Activated CD8-positive, alpha-beta memory T cell treated with anti-CD3 and anti-CD28 coated beads for 48 hours (primary cell): ENCODE measurements at regions not wholly inside any gene's neighbourhood (a gene's known extent, or its start where the extent isn't known, plus 50 kb on each side); places are given as distances from the start of the nearest gene placed in this dataset.

ENCODE experiments used
- DNase-seq, 3 experiments: peaks; one replicate each; pipeline ENCODE4 v3.0.0-alpha.2; 2020; ENCODE audit warnings: low read depth in 2 of 3, low spot score in 2 of 3

DNA sequence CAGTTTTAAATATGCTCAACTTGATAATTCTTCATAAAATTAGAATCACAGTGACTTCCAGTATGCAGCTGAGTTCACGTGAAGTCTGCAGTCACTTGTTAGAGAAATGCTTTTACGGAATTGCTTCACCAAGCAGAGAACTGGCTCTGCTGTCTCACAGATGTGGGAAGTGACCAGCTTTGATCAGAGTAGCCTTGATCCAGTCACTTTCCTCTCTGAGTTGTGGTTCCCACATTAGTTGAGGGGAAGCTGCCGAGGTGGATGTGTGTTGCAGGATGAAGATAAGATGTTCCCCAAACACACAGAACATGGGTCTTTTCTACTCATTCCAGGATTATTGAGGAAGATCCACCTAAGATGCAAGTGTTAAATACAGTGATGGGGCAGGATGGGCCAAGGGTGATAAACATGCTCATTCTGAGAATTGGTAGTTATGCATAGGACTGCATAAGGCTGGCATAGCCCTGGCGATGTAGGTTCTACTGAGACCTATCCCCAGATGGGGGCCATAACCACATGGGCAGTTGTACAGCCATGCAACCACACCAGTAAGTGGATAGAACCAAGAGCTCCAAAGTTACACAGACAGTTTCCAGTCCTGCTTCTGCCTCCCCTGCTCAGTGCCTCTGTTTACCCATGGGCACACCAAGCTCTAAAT, 168.9 kb upstream of the MAF start:
- no peak for DNase-seq

DNA sequence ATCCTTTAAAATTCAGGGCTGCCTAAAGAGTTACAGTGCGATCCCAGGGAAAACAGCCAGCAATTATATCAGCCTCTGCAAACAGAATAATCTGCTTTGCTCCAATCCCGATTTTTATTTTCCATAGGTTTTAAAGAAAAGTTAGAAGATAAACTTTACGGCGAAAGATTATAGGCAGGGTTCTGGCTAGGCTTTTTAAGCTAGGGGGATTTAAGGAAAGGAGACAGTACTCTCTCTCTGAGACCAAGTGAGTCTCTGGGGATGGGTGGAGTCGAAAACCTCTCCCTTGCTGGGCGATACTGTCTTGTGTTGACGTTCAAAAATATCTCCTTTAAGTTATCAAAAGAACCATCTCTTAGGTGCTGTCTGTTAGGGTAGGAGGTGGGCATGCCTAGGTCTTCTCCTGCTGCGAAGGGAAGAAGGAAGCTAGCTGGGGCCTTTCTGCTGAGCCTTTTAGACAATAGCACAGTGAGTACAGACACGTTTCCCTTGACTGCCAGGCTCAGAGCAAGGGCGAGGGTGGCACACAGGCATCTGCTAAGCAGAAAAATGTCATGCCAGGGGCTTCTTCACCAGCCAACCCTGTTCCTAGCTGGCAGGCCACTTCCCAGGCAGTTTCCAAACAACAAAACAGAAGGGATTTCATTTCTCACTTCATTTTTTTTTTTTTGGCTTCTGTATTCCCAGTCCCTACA, 167.9 kb upstream of the MAF start:
- no peak for DNase-seq

- DNase-seq = no peak
Measured at GRCh38 chr16:79767421-79768275, 167.1 kb upstream of the MAF start.

DNA sequence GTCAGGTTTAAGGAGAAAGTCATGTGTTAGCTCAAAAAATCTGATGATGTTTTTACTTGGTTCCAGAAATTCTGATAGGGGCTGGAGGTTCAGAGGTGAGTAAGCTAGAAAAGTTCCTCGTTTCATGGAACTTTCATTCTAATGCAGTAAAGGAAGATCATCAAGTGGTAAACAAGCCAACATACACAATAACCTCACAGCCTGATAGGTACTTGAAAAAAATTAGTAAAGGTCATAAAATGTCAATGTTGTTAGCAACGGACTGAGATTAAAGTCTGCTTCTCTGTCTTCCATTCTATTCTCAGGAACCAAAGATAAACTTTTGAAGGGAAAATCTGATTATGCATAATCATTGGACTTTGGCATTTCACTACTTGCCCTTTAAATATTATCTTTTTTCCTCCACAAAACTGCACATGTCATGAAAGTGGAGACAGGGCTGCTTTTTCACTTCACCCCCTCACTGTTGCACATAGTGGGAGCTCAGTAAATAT, 165.4 kb upstream of the MAF start:
- no peak for DNase-seq

DNA sequence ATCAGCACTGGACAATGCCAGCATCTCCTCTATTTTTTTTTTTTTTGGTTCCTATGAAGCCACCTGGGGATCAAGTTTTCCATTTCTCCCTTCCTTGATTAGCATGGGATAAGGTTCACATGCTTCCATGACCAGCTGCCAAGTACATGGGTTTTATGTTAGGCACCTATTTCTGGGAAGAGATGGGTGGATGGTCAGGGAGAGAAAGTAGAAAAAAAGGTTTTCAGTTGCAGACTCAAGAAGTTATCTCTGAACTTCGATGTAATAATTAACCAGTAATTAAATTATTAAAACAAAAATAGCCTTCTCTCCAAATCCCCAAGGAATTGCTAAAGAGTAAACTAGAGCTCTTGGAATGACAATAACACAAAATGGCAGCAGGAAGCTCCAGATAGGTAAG, 164.9 kb upstream of the MAF start:
- DNase-seq = no peak

DNA sequence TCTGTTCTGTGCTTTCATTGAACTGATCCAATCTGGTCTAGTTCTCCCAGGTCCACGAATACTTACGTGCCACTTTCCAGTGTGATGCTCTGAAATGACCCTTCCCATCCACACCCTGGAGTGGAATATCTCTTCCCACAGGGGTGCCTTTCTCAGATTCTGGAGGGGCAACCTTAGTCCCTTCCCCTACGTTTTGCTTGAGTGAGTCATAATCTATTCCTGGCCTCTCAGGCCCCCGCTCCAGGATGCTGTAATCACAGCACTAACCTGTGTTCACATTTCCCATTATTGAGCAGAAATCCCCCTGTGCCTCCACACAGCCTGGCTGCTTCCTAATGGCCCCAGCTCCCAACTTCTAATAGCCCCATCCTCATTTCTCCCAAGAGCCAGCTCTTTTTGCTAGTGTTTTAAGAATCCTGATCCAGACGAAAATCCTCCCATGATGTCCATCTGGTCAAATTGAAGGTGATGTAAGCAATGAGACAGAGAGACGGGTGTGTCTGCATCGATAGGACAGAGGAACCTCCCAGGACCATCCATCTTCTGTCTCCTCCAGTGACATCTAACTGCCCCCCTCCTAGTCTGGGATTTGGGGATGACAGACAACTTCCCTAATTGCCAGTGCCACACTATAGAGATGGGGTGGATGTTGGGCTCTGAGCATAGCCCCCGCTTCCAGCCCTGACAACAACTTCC, 164.0 kb upstream of the MAF start:
- no peak for DNase-seq

DNA sequence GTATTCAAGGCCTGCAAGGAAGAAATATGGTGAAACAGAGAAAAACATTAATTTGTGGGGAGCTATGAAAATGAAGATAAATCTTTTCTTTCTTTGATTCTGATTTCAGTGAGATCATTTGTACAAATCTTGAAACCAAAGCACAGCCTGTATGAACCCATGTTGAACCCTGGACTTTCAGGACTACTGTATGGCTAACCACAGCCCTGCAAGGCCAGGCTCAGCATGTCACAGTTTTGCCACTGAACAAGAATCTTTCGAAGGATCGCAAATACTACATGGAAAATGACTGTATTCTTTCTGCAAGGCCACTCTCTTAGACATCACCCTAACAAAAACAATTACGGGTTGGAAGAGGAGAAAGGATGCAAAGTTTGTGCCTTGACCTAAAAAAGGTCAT, 161.7 kb upstream of the MAF start:
- no peak for DNase-seq

DNA sequence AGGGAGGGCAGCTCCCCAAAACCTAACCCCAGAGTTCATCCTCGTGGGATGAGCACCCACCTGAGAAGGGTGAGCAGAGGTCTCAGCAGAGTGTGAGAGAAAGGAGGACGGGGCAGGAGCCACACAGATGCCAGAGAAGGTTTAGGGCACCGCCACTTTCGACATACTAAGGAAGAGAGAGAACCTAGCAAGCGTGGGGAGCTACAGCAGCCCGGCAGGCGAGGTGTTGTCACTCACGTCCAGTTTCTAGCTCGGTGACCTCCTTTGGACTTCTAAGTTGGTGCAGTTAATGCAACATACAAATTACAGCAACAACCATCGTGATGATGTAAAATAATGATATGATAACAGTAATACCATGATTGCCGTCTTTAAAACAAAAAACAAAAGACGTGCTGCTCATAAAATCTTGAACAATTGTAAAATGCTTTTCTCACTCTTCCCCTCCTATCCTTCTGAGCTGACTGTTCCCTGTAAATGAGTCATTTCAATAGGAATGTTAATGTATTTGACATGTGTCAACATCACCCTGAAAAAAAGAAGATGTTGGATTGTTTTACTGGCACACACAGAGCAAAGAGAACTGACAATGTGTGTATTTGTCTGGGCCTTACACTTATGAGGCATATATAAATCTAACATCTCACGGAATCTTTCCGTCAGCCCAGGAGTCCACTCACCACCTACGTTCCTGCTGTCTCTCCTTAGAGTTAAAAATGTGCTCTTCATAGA, 158.2 kb upstream of the MAF start:
- no peak for DNase-seq

DNA sequence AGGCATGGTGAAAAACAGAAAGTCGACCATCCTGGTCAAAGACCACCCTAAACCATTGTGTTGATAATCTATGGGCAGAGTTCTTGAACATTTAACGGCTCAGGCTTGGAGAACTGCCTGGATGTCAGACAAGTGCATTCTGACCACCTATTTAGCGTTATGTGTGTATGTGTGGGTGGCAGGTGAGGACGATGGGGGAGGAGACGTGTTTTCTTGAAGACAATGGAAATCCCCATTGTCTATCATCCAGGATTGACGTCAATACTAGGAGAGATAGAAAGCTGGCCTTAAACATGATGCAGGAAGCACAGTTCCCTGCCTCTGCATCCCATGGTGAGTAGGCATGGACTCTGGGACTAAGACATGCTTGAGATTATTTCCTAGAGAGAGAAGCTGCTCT, 157.4 kb upstream of the MAF start:
- DNase-seq = no peak

- no peak for DNase-seq
Measured at GRCh38 chr16:79757163-79757562, 156.6 kb upstream of the MAF start.

- DNase-seq = no peak
Measured at GRCh38 chr16:79756571-79756970, 156.0 kb upstream of the MAF start.

DNA sequence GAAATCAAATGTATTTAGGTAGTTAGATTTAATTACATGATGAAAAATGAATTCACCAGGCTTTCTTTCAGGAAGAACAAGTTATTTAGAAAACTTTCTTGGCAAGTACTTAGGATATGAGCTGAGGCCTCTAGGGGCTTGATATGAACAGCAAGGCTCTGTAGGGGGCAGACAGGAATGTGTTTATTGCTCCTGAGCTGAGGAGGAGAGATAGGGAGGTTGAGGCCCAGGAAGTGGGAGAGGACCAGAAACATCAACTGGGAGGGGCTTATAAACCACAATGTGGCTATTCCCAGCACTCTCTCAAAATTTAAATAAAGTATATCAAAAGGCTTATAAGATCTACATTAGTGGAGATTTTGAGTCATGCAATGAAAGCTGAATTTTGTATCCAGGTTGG, 154.0 kb upstream of the MAF start:
- DNase-seq = no peak

DNA sequence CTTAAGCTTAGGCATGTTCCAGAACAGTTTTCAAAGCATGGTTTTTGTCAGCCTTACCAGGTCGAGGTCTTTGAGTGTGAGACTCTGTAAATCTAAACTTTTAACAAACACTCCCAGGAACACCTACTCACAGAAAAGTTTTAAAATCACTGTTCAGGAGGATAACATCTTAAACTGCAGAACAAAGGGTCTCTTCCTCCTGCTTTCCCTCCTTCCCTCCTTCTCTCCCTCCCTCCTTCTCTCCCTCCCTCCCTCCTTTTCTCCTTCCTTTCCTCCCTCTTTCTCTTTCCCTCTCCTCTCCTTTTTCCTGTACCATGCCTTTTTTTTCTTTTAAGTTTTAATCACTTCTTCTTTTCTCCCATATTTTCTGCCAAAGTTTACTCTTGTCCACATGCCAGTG, 153.5 kb upstream of the MAF start:
- DNase-seq = no peak

DNA sequence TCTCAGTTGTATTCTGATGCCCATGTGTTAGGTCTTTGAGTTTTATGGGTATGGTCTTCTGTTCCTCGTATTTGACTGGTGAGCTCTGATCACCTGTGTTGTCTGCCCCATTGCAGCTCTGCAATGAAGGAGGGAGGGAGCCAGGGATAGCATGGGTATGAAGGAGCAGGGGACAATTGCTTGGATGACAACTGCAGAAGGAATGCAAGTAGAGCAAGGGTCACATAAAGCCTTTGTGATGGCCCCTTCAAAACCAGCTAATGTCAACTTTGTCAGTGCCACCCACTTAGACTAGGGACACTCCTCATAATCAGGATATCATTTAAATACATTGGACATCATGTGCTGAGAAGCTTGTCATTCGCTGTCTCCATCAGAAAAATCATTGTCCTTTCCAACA, 152.7 kb upstream of the MAF start:
- no peak for DNase-seq

GRCh38 chr16:79752396-79752795, 151.9 kb upstream of the MAF start:
- no peak for DNase-seq

- no peak for DNase-seq
Measured at GRCh38 chr16:79751471-79752184, 151.1 kb upstream of the MAF start.

- no peak for DNase-seq
Measured at GRCh38 chr16:79750311-79750710, 149.8 kb upstream of the MAF start.

GRCh38 chr16:79748629-79749028, 148.1 kb upstream of the MAF start:
- no peak for DNase-seq

DNA sequence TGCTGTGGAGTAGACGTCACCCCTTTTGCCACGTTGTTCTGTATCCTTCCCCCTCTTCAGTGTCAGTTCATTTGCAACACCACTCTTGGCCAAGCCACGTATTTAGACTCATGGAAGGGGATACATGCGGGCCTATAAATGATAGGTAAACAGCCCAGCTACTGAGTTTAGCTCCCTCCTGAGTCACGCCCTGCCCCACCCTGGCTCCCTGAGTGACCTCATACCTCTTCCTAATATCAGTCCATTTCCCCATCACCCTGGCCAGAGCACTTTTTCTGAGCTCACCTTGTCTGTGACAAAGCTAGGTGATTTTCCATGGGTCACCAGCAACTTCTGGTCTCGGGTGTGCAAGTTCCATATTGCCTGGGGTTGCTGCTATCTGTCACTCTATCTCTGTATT, 147.2 kb upstream of the MAF start:
- DNase-seq = no peak

GRCh38 chr16:79740252-79740651, 139.7 kb upstream of the MAF start:
- no peak for DNase-seq
